Adrenal gland (tissue), 9 donors: ENCODE measurements at regions not wholly inside any gene's neighbourhood (a gene's known extent, or its start where the extent isn't known, plus 50 kb on each side); places are given as distances from the start of the nearest gene placed in this dataset.

ENCODE experiments used
- DNase-seq, 7 donors: peaks; one replicate each; pipeline ENCODE4 v3.0.0-alpha.2; 2019 to 2020
- H3K27ac ChIP-seq, 5 donors: fragments of 200-600 bp; sonication (generic) in 4 of 5; 1 replicate in 3 of 5; 2 replicates in 2 of 5; pipeline versions ENCODE4 v1.5.1 to v1.8.0; 2016 to 2020; ENCODE audit warnings: mild to moderate bottlenecking in 1 of 5
- H3K27me3 ChIP-seq: fragments of 200-600 bp; 2 replicates; pipeline ENCODE4 v1.8.0; 2021
- H3K36me3 ChIP-seq, 2 donors: fragments of 200-600 bp; replicated peaks in 1 of 2; 1 replicate in 1 of 2; 2 replicates in 1 of 2; pipeline versions ENCODE4 v1.5.1 to v1.8.0; 2018 to 2022
- H3K4me1 ChIP-seq, 2 donors: fragments of 200-600 bp; replicated peaks in 1 of 2; 1 replicate in 1 of 2; 2 replicates in 1 of 2; pipeline versions ENCODE4 v1.5.1 to v1.8.0; 2018 to 2021
- H3K4me3 ChIP-seq, 4 donors: fragments of 200-600 bp; sonication (generic) in 3 of 4; one replicate each; pipeline ENCODE4 v1.5.1; 2016 to 2018
- H3K9me3 ChIP-seq, 3 donors: fragments of 200-600 bp; sonication (generic) in 1 of 3; replicated peaks in 1 of 3; 1 replicate in 2 of 3; 2 replicates in 1 of 3; pipeline versions ENCODE4 v1.5.1 to v1.8.0; 2016 to 2021
- POLR2A ChIP-seq, 2 donors: fragments of 450-650 bp; IDR thresholded peaks; one replicate each; pipeline ENCODE4 v1.6.1; 2017; ENCODE audit warnings: antibody characterized with exemption in 2 of 2, mild to moderate bottlenecking in 2 of 2, moderate library complexity in 1 of 2
- WGBS, 4 donors: extraction: QIAGEN DNeasy Blood & Tissue Kit in 2 of 4; methylation state at CpG; one replicate each; pipeline versions ENCODE4 v1.1.5 to v1.1.7; 2013 to 2017; 5-methylcytosine and 5-hydroxymethylcytosine counted together
- intact Hi-C, 2 donors: fragments of 100-400 bp; cut with DNase I; formaldehyde crosslinking; loops; one replicate each; pipeline versions ENCODE4 v1.14.1 to v1.15.0; 2022 to 2023
- TF ChIP-seq, protein P1 (sequence below), 6 experiments: fragments of 450-650 bp in 4 of 6; fragments of 200-600 bp in 2 of 6; sonication (generic) in 1 of 6; IDR thresholded peaks; 1 replicate in 5 of 6; 2 replicates in 1 of 6; pipeline versions ENCODE4 v1.5.1 to v1.8.0; 2016 to 2021; ENCODE audit warnings: antibody characterized with exemption in 6 of 6, mild to moderate bottlenecking in 2 of 6, moderate library complexity in 1 of 6
- donor health status: healthy with polysubstance abuse.
- donor health status: Bipolar disorder and iron deficiency.
- donor health status: DM: yes; HTN: yes; CAD: no.
- donor health status: DM: no; HTN: no; CAD: no.
- donor health status: DM: no; HTN: no; CAD: no.

DNA sequence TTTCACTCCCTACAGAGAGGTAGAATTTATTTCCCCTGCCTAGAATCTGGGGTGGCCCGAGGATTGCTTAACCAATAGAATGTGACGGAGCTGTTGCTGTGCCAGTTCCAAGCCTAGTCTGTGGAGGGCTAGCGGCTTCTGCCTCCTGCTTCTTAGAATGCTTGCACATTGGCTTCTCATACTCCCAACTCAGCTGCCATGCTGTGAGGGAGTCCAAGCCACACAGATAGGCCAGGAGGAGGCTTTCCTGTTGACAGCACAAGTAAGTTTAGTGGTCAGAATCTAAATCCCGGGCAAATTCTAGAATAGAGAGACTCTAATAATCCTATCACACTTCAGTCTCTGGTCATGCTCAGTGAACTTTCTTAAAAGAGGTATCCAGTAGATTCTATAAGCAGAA, 57.5 kb upstream of the SNRPB2 start:
- no peaks in the 10 kb centered on the region for H3K36me3 ChIP-seq
- no peak for DNase-seq
- no peaks in the 10 kb centered on the region for H3K9me3 ChIP-seq
- intact Hi-C loops: no loop called here
- TF ChIP-seq POLR2A (IDR thresholded peaks at IDR 0.05): no peak
- TF ChIP-seq, protein P1, sequence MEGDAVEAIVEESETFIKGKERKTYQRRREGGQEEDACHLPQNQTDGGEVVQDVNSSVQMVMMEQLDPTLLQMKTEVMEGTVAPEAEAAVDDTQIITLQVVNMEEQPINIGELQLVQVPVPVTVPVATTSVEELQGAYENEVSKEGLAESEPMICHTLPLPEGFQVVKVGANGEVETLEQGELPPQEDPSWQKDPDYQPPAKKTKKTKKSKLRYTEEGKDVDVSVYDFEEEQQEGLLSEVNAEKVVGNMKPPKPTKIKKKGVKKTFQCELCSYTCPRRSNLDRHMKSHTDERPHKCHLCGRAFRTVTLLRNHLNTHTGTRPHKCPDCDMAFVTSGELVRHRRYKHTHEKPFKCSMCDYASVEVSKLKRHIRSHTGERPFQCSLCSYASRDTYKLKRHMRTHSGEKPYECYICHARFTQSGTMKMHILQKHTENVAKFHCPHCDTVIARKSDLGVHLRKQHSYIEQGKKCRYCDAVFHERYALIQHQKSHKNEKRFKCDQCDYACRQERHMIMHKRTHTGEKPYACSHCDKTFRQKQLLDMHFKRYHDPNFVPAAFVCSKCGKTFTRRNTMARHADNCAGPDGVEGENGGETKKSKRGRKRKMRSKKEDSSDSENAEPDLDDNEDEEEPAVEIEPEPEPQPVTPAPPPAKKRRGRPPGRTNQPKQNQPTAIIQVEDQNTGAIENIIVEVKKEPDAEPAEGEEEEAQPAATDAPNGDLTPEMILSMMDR (IDR thresholded peaks at IDR 0.05): no peak
- no peaks in the 10 kb centered on the region for H3K4me1 ChIP-seq
- H3K27me3 ChIP-seq: no peaks in the 10 kb centered on the region
- H3K4me3 ChIP-seq: no peak overlapping the region
- no peak overlapping the region for H3K27ac ChIP-seq
- 64 to 83% (median 66%) methylated on average over 4 of the region's 4 CpGs for WGBS, 4 donors

DNA sequence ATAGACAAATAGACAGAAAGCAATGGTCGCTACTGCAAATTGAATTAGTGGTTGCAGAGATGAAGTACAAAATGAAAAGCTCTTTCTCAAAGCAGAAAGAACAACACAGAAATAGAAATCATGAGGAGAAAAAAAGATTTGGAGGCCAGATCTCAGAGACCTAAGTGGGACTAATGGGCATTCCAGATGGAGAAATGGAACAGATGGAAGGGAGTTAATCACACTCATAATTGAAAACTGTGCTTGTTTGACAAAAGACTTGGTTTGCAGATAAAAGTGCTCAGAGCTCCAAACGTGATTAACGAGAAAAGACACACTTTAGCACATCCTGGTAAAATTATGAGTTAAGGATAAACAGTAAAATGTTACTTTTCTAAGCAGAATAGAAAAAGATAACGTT, 58.1 kb upstream of the SNRPB2 start:
- no peaks in the 10 kb centered on the region for H3K36me3 ChIP-seq
- 45 to 69% (median 62%) methylated on average over 4 of the region's 4 CpGs for WGBS, 4 donors
- no peaks in the 10 kb centered on the region for H3K9me3 ChIP-seq
- TF ChIP-seq, protein P1 (IDR thresholded peaks at IDR 0.05): no peak
- TF ChIP-seq POLR2A (IDR thresholded peaks at IDR 0.05): no peak
- no peaks in the 10 kb centered on the region for H3K4me1 ChIP-seq
- no peak overlapping the region for H3K27ac ChIP-seq
- H3K4me3 ChIP-seq: no peak overlapping the region
- no peak for DNase-seq
- H3K27me3 ChIP-seq: no peaks in the 10 kb centered on the region
- intact Hi-C loops: no loop called here

DNA sequence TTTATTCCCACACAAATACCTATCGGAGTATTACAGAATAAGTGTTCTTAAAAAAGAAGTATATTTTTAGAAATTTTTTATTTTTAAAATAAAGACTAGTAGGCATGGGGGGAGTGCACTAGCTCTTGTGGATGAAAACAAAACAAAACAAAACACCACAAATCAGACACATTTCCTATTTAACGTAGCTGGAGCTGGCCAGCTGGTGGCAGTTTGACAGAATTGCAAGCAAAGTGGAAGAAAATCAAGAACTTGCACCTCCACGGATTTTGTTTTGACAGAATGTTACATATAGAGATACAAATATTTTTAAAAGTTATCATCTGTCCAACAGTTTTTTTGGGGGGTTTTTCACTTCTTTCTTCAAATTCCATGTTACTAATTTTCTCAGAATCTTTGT, 63.6 kb upstream of the SNRPB2 start:
- WGBS, 4 donors: 45 to 63% (median 51%) methylated on average over 3 of the region's 3 CpGs
- Histone ChIP-seq H3K27ac (no peak overlapping the region), H3K36me3 (no peaks in the 10 kb centered on the region), H3K27me3 (no peaks in the 10 kb centered on the region), H3K9me3 (no peaks in the 10 kb centered on the region), H3K4me3 (no peak overlapping the region), H3K4me1 (no peaks in the 10 kb centered on the region)
- intact Hi-C loops: no loop called here
- TF ChIP-seq, protein P1 (IDR thresholded peaks at IDR 0.05): no peak
- no peak for TF ChIP-seq POLR2A (IDR thresholded peaks at IDR 0.05)
- no peak for DNase-seq

DNA sequence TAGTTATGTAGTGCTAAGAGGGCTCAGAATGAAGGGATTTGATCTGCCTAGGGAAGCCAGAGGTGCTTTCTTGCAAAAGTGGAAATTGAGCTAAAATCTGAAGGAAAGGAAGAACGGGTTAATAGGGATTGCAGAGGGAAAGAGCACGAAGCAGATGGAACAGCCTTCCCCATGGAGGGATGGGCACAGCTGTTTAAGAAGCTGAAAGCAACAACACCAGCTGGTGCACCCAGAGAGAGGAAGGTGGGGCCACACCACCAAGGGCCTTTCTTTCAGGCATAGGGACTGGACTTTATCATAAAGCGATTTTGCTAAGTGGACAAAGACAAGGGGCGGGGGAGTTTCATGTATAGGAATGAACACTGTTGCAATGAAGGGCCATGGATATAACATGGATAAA, 65.8 kb upstream of the SNRPB2 start:
- no peaks in the 10 kb centered on the region for H3K9me3 ChIP-seq
- intact Hi-C loops: no loop called here
- H3K27ac ChIP-seq: no peak overlapping the region
- WGBS, 4 donors: 72 to 81% (median 74%) methylated on average over 4 of the region's 4 CpGs
- DNase-seq: no peak
- no peaks in the 10 kb centered on the region for H3K4me1 ChIP-seq
- no peak for TF ChIP-seq POLR2A (IDR thresholded peaks at IDR 0.05)
- TF ChIP-seq, protein P1 (IDR thresholded peaks at IDR 0.05): no peak
- H3K27me3 ChIP-seq: no peaks in the 10 kb centered on the region
- no peaks in the 10 kb centered on the region for H3K36me3 ChIP-seq
- no peak overlapping the region for H3K4me3 ChIP-seq
